ENCODE measurements at regions not wholly inside any gene's neighbourhood (a gene's known extent, or its start where the extent isn't known, plus 50 kb on each side); places are given as distances from the start of the nearest gene placed in this dataset.

GRCh38 chr18:2102022-2102421, 469.3 kb downstream of the METTL4 start:
- Histone ChIP-seq H3K27me3 (ENCODE audit: insufficient read depth, poor library complexity, severe bottlenecking) (no peaks in the 10 kb centered on the region), H3K4me3 (replicated peaks; ENCODE audit: insufficient read depth, low read length) (no peak overlapping the region), H3K27ac (replicated peaks) (no peak overlapping the region)
- no peak for DNase-seq (ENCODE audit: low read depth in 1 of 2, low spot score in 1 of 2)
- TF ChIP-seq REST (IDR thresholded peaks at IDR 0.05; ENCODE audit: insufficient replicate concordance, low read depth) (no peak), GABPA (IDR thresholded peaks at IDR 0.05; ENCODE audit: low read depth) (no peak), POLR2AphosphoS5 (IDR thresholded peaks at IDR 0.05; ENCODE audit: low read depth) (no peak), CTCF (IDR thresholded peaks at IDR 0.05; ENCODE audit: insufficient read depth, low read length) (no peak), SPI1 (IDR thresholded peaks at IDR 0.05; ENCODE audit: borderline replicate concordance, low read depth) (no peak)

GRCh38 chr18:2103299-2103698, 468.0 kb downstream of the METTL4 start:
- H3K27me3 ChIP-seq (ENCODE audit: insufficient read depth, poor library complexity, severe bottlenecking), result no peaks in the 10 kb centered on the region
- TF ChIP-seq SPI1 (IDR thresholded peaks at IDR 0.05; ENCODE audit: borderline replicate concordance, low read depth), result no peak
- TF ChIP-seq REST (IDR thresholded peaks at IDR 0.05; ENCODE audit: insufficient replicate concordance, low read depth), result no peak
- TF ChIP-seq GABPA (IDR thresholded peaks at IDR 0.05; ENCODE audit: low read depth), result no peak
- no peak for TF ChIP-seq POLR2AphosphoS5 (IDR thresholded peaks at IDR 0.05; ENCODE audit: low read depth)
- TF ChIP-seq CTCF (IDR thresholded peaks at IDR 0.05; ENCODE audit: insufficient read depth, low read length), result no peak
- no peak overlapping the region for H3K4me3 ChIP-seq (replicated peaks; ENCODE audit: insufficient read depth, low read length)
- DNase-seq (ENCODE audit: low read depth in 1 of 2, low spot score in 1 of 2), result no peak
- H3K27ac ChIP-seq (replicated peaks), result no peak overlapping the region

- Histone ChIP-seq H3K27ac (replicated peaks) (no peak overlapping the region), H3K4me3 (replicated peaks; ENCODE audit: insufficient read depth, low read length) (no peak overlapping the region), H3K27me3 (ENCODE audit: insufficient read depth, poor library complexity, severe bottlenecking) (no peaks in the 10 kb centered on the region)
- peak; percentile 28 to 63 for DNase-seq (ENCODE audit: low read depth in 1 of 2, low spot score in 1 of 2)
- TF ChIP-seq CTCF (IDR thresholded peaks at IDR 0.05; ENCODE audit: insufficient read depth, low read length) (peak; percentile 87), GABPA (IDR thresholded peaks at IDR 0.05; ENCODE audit: low read depth) (no peak), SPI1 (IDR thresholded peaks at IDR 0.05; ENCODE audit: borderline replicate concordance, low read depth) (no peak)
These were observed 466.5 kb downstream of the METTL4 start for GRCh38 chr18:2104620-2105462.

All from HL-60 (cell line).